Germinal center (tissue), 1 donor: ENCODE measurements at regions not wholly inside any gene's neighbourhood (a gene's known extent, or its start where the extent isn't known, plus 50 kb on each side); places are given as distances from the start of the nearest gene placed in this dataset.
"Not testable (repeated sequence)": the region's sequence is repeated elsewhere in the genome, so short reads cannot be mapped to it uniquely, and the experiment has no call there.

Experiments
- DNase-seq: peaks from one replicate; pipeline ENCODE4 v3.0.0; 2012; ENCODE audit warnings: mixed read lengths, low spot score

- not testable (repeated sequence) for DNase-seq
These were observed 173.9 kb downstream of the TJP1 start for GRCh38 chr15:29648415-29648814.

- no peak for DNase-seq
These were observed 176.4 kb downstream of the TJP1 start for GRCh38 chr15:29645841-29646240.

DNA sequence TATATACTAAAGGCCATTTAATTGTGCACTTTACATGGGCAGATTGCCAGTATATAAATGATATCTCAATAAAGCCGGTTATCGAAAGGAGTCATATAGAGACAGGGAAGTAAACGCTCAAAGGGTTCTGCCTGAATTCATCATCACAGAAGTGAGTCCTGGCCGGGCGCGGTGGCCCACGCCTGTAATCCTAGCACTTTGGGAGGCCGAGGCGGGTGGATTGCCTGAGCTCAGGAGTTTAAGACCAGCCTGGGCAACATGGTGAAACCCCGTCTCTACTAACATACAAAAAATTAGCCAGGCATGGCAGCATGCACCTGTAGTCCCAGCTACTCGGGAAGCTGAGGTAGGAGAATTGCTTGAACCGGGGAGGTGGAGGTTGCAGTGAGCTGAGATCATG lies 177.9 kb downstream of the TJP1 start:
- not testable (repeated sequence) for DNase-seq

GRCh38 chr15:29638781-29639180 lies 183.5 kb downstream of the TJP1 start:
- no peak for DNase-seq

DNA sequence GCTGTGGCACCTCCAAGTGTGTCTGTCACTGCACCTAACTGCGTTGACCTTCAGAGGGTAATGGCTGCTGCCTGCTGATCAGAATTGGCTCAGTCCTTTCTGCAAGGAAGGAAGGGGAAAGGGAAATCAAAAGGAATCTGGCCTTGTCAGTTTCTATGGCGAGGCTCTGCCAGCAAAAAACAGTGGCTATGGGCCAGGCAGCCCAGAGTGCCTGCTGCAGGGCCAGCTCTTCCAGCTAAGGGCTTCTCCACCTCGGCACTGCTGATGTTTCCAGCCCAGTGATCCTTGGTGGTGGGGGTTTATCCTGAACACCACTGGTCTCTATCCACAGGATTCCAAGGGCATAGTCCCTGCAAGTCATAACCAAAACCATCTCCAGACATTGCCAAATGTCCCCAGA lies 184.3 kb downstream of the TJP1 start:
- DNase-seq = no peak

DNA sequence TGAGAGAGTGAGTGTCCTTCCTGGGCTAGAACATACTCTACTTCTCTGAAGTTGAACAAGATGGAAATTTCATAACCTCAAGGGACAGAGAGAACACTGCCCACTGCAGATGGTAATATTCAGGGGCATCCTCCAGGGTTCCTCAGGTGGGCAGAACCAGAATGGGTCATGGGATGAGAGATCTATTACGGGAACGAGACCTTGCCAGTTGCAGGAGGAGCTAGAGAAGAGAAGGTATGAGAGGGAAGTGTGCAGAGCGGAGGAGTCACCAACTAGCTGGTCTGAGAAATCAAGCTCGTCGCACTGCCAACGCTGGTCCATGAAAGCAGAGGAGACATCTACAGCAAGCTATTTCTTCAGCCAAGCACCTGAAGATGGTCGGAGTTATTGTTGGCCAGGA lies 184.7 kb downstream of the TJP1 start:
- no peak for DNase-seq

GRCh38 chr15:29636921-29637320 lies 185.3 kb downstream of the TJP1 start:
- no peak for DNase-seq

- DNase-seq = no peak
These were observed 186.1 kb downstream of the TJP1 start for GRCh38 chr15:29636140-29636539.

DNA sequence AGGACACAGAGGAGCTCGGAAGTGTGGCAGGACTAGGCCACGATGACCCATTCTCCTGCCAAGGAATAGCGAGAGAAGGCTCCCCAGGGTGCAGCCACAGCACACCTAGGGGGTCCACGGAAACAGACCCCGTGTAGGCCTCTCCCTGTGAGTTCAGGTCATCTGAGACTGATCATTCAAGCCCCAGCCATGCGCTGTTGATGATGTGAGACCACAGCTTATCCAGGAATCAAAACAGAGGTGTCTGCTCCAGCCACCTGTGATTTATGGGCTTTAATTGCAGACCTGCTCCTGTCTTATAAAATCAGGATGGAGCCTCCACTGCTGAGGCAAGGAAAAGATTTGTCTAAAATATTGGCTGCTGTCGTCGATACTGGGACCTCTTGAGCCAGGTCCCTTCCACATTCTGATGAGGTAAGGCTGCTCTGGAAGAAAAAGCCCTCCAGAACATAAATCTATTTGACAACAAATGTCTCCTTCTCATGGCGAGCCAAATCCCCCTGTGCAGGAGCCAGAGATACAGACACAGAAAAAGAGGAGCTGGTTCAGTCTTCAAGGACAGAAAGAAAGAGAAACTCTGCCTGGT lies 186.7 kb downstream of the TJP1 start:
- no peak for DNase-seq

DNA sequence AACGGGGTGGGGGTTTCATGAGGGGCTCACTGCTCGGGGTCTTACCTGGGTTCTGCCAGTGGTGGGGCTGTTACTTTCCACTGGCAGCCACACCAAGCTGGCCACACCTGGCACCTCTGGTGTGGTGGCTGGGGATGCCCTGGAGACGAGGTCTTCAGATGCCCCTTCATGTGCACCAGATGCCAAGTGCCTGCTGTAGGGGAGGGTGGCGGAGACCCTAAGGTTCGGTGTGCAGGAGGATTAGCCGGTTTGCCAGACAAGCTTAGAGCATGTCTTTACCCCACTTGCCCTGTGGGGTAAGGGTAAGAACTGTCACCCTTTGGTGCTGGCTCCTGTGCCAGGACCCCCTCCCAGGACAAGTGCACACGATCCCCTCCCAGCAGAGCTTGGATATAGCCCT lies 188.3 kb downstream of the TJP1 start:
- DNase-seq = no peak

DNA sequence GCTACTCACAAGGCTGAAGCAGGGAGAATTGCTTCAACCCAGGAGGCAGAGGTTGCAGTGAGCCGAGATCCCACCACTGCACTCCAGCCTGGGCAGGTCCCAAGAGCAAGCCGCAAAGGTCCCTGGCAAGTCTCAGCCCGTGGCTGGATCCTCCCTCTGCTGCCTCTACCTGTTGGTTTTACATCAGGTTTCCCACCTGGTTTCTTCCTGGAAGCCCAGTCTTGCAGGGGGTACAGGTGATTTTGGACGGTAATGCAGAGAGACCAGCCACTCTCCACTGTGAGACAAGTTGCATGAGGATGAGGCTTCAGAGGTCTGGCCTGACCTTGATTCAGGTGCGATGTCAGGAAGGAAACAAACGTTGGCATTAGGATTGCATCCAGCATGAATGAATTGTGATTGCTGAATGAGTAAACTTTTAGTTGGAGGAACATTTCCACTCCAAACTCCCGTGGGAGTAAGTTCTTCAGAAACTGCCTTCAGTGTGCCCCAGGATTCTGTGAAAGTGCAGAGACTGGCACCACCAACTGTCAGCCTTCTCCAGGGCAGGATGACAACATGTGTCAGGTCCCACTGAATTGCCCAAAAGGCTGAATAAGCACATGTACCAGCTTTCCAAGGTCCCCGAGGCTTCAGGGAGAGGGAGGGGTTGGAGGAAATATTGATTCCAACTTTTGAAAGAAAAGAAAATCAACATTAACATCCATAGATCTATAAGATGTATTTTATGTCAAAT lies 189.4 kb downstream of the TJP1 start:
- no peak for DNase-seq

GRCh38 chr15:29631076-29632070 lies 190.9 kb downstream of the TJP1 start:
- DNase-seq = no peak

DNA sequence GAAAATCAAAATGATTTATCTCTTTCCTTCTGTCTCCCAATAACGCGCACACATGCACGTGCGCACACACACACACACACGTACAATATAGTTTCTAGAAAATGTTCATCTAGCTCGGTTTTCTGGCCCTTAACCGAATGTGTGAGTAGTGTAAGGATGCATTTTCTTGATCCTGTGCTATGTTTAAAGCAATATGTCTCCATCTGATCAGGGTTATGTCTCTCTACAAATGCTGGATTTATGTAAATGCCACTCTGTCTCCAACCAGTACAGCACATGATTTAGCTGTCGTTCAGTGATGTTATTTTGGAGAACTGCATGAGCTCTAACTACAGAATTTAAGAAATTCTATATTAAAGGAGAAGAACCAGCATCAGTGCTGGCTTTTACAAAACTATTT lies 198.0 kb downstream of the TJP1 start:
- no peak for DNase-seq

DNA sequence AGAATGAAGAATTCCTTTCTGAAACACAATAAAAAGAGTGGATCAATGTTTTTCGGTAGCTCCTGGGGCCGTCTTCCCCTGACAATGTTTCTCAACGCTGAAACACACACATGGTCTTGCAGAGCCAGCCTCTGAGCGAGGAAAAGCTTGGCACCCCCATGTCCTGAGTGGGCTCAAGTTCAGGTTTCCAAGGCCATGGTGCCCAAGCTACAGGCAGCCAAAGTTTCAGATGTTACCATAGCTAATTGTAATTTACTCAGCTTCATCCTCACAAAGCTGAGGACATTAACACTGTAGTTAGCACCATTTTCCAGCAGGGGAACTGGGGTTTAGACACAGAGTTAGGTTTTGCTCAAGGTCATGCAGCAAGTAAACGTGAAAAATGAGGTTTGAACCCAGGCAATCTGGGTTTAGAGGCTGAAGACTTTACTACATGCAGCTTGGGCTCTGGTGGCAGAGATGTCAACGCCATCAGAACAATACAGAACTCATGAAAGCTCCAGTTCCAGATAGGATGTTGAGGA lies 199.1 kb downstream of the TJP1 start:
- no peak for DNase-seq

GRCh38 chr15:29622637-29623036 lies 199.6 kb downstream of the TJP1 start:
- DNase-seq = no peak

DNA sequence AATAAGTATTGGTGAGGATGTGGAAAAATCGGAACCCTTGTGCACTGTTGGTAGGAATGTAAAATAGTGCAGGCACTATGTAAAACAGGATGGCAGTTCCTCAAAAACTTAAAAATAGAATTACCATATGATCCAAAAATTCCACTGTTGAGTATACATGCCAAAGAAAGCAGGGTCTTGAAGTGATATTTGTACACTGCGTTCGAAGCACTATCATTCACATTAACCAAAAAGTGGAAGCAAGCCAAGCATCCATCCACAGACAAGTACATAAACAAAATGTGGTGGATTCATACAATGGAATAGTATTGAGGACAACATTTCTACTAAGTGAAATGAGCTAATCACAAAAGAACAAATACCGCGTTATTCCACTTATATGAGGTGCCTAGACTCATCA lies 200.7 kb downstream of the TJP1 start:
- no peak for DNase-seq

DNA sequence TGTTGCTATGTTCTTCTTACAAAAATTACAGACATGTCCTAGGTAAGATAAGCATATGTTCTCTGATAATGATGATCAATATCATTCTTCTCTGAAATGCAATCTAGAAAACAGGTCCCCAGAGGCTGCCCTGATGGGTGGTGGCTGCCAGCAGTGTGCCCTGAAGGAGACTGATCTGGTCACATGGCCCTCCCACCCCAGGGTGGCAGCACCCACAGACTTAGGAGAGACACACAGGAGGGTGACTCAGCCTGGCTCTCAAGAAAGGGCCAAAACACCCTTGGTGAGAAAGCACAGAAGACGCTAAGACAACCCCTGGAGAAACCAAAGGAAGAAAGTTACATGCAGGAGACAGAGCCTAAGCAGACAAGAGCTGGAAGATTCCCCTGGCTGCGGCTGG lies 203.7 kb downstream of the TJP1 start:
- DNase-seq = no peak

DNA sequence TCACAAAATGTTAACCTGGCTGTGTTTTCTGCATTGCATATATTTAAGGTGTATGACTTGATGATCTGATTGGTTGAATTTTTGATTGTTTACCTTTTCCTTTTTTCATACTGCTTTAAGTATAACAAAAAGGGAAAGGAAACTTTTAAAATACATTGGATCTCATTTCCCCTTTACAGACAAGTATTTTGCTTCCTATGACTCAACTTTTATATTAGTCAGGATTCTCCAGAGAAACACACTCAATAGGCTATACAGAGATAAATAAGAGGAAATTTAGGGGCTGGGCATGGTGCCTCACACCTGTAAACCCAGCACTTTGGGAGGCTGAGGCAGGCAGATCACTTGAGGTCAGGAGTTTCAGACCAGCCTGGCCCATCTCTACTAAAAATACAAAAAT lies 205.8 kb downstream of the TJP1 start:
- DNase-seq = no peak

DNA sequence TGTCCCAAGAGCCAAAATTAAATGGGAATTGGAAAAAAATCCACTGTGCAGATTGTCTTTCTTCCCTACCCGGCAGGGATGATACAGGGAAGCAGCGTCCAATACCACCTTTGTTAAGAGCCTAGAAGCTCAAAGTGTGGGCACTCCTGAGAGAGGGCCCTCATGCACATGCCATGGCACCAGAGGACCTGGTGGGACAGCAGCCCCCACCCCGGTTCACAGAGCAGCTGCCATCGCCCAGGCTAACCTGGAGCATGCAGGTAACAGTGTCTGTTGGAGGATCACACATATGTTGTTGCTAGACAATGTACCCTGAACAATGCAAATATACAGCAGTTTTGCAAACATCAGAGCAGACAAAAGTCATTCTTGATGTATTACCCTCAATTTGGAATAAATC lies 206.5 kb downstream of the TJP1 start:
- no peak for DNase-seq

- DNase-seq = no peak
These were observed 208.3 kb downstream of the TJP1 start for GRCh38 chr15:29613951-29614382.

- no peak for DNase-seq
These were observed 209.6 kb downstream of the TJP1 start for GRCh38 chr15:29612701-29613100.

DNA sequence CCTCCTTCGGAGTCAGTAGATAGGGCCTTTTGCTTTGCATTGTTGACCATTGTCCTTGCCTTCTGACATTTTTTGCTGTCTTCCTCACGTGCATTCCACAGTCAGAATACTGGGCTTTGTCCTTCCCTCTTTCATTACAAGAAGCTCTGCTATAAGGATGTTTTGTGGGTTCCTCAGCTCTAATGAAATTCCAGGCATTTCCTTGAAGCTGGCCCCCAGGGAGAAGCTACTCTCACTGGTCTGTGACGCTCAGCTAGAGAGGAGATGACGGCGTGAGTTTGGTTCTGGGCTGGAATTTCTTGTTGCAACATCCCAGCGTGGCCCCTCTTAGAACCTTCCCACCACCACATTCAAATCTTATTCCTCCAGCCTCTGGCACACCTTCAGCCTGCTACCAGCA lies 210.2 kb downstream of the TJP1 start:
- DNase-seq = no peak

DNA sequence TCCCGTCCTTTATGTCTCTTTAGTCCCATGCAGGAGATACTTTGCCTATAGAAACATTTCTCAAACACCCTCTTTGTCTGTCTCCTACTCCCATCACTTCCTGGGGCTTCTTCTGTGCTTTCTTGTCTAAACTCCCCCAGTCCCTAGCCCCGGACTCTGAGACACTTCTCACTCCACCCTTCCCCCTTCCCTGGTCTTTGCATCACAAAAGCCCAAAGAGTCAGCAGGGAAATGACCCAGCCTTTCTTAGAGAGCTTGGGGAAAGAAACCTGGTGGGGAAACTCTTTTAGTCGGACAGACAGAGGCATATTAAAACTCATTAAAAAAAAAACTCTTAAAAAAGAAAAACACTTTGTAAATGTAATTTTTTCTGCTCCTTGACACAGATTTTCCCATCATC lies 211.2 kb downstream of the TJP1 start:
- no peak for DNase-seq
